SKM-1 treated with dmso at 0.1 percent for 144 hours (cell line): ENCODE measurements at regions not wholly inside any gene's neighbourhood (a gene's known extent, or its start where the extent isn't known, plus 50 kb on each side); places are given as distances from the start of the nearest gene placed in this dataset.

Experiments
- DNase-seq: peaks from one replicate; lab custom pipeline; 2025; ENCODE audit not compliant: unreplicated experiment; lab: John Stamatoyannopoulos, UW

GRCh38 chr20:40978761-40979160, 49.9 kb upstream of the TOP1 start:
- DNase-seq: no peak
